HepG2 (cell line): ENCODE measurements at regions not wholly inside any gene's neighbourhood (a gene's known extent, or its start where the extent isn't known, plus 50 kb on each side); places are given as distances from the start of the nearest gene placed in this dataset.

Source experiments
- FIP1L1 ChIP-seq: fragments of 200-400 bp; formaldehyde crosslinking; IDR thresholded peaks from 2 replicates; pipeline ENCODE4 v1.6.1; 2018; ENCODE audit warnings: low read depth, mild to moderate bottlenecking, low read length, moderate library complexity, borderline replicate concordance; ENCODE audit not compliant: insufficient read depth
- MAZ ChIP-seq, 2 experiments: sonication (generic) in 1 of 2; formaldehyde crosslinking in 1 of 2; IDR thresholded peaks; 2 replicates each; pipeline versions ENCODE4 v1.5.0 to v1.6.1; 2012 to 2020; ENCODE audit warnings: low read depth in 2 of 2, mild to moderate bottlenecking in 2 of 2, borderline replicate concordance in 1 of 2, improper control_type of control experiment in 1 of 2, low read length in 1 of 2, missing genetic modification reagents in 1 of 2, moderate library complexity in 1 of 2
- NCOA2 ChIP-seq: sonication (generic); formaldehyde crosslinking; IDR thresholded peaks from 2 replicates; pipeline ENCODE4 v1.8.0; 2022; ENCODE audit warnings: inconsistent platforms
- ZNF329 ChIP-seq: sonication (generic); formaldehyde crosslinking; IDR thresholded peaks from 2 replicates; pipeline ENCODE4 v1.9.0; 2021; ENCODE audit warnings: low read depth, mild to moderate bottlenecking, missing genetic modification reagents
- ZNF350 ChIP-seq: sonication (generic); formaldehyde crosslinking; IDR thresholded peaks from 2 replicates; pipeline ENCODE4 v1.4.0; 2020; ENCODE audit warnings: mild to moderate bottlenecking, low read depth, missing genetic modification reagents, borderline replicate concordance
- ZNF501 ChIP-seq: sonication (generic); formaldehyde crosslinking; IDR thresholded peaks from 2 replicates; pipeline ENCODE4 v1.5.1; 2020; ENCODE audit warnings: mild to moderate bottlenecking, moderate library complexity, missing genetic modification reagents
- ZNF558 ChIP-seq: sonication (generic); formaldehyde crosslinking; IDR thresholded peaks from 2 replicates; pipeline ENCODE4 v1.9.0; 2022; ENCODE audit warnings: mild to moderate bottlenecking, missing genetic modification reagents, borderline replicate concordance
- ZNF616 ChIP-seq: sonication (generic); formaldehyde crosslinking; IDR thresholded peaks from 2 replicates; pipeline ENCODE4 v1.5.0; 2020; ENCODE audit warnings: low read depth, mild to moderate bottlenecking, missing genetic modification reagents
- ZNF670 ChIP-seq: sonication (generic); formaldehyde crosslinking; IDR thresholded peaks from 2 replicates; pipeline ENCODE4 v1.8.0; 2022; ENCODE audit warnings: mild to moderate bottlenecking, missing genetic modification reagents, borderline replicate concordance
- TF ChIP-seq, protein P1 (sequence below): sonication (generic); formaldehyde crosslinking; IDR thresholded peaks from 2 replicates; pipeline ENCODE4 v1.5.0; 2020; ENCODE audit warnings: mild to moderate bottlenecking, missing genetic modification reagents, moderate library complexity
- TF ChIP-seq, protein P2 (sequence below): sonication (generic); formaldehyde crosslinking; IDR thresholded peaks from 2 replicates; pipeline ENCODE4 v1.4.0; 2020; ENCODE audit warnings: missing genetic modification reagents, borderline replicate concordance

DNA sequence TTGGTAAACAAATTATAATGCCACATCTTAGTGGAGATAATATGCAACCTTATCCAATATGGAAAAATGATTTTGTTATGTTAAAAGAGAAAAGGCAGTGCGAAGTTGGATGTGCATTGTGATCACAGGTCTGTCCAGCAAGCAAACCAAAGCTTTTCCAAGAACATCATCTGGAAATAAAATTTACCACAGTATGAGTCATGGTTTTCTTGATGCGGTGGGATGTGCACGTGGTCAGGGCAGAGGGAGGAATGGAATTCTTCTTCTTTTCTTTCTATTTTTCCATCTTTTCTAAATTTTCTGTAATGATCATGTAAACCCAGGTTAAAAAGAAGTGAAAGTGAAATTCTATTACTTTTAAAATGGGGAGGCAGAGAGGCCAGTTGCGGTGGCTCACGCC lies 169.8 kb downstream of the C11orf91 start:
- TF ChIP-seq ZNF329 (CRISPR knock-in tag) (no peak), ZNF501 (CRISPR knock-in tag) (no peak), NCOA2 (CRISPR knock-in tag) (no peak), FIP1L1 (no peak), ZNF558 (CRISPR knock-in tag) (no peak), ZNF350 (CRISPR knock-in tag) (no peak), ZNF616 (CRISPR knock-in tag) (no peak), ZNF670 (CRISPR knock-in tag) (no peak), MAZ (IDR thresholded peaks at IDR 0.05; ENCODE audit: borderline replicate concordance, low read depth, low read length) (no peak), MAZ (CRISPR knock-in tag; IDR thresholded peaks at IDR 0.05; ENCODE audit: low read depth) (no peak)
- TF ChIP-seq, protein P1, sequence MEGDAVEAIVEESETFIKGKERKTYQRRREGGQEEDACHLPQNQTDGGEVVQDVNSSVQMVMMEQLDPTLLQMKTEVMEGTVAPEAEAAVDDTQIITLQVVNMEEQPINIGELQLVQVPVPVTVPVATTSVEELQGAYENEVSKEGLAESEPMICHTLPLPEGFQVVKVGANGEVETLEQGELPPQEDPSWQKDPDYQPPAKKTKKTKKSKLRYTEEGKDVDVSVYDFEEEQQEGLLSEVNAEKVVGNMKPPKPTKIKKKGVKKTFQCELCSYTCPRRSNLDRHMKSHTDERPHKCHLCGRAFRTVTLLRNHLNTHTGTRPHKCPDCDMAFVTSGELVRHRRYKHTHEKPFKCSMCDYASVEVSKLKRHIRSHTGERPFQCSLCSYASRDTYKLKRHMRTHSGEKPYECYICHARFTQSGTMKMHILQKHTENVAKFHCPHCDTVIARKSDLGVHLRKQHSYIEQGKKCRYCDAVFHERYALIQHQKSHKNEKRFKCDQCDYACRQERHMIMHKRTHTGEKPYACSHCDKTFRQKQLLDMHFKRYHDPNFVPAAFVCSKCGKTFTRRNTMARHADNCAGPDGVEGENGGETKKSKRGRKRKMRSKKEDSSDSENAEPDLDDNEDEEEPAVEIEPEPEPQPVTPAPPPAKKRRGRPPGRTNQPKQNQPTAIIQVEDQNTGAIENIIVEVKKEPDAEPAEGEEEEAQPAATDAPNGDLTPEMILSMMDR (CRISPR knock-in tag) = no peak
- TF ChIP-seq, protein P2, sequence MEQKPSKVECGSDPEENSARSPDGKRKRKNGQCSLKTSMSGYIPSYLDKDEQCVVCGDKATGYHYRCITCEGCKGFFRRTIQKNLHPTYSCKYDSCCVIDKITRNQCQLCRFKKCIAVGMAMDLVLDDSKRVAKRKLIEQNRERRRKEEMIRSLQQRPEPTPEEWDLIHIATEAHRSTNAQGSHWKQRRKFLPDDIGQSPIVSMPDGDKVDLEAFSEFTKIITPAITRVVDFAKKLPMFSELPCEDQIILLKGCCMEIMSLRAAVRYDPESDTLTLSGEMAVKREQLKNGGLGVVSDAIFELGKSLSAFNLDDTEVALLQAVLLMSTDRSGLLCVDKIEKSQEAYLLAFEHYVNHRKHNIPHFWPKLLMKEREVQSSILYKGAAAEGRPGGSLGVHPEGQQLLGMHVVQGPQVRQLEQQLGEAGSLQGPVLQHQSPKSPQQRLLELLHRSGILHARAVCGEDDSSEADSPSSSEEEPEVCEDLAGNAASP (CRISPR knock-in tag) = no peak
